SJSA1 (cell line): ENCODE measurements at regions not wholly inside any gene's neighbourhood (a gene's known extent, or its start where the extent isn't known, plus 50 kb on each side); places are given as distances from the start of the nearest gene placed in this dataset.
"Not testable (repeated sequence)": the region's sequence is repeated elsewhere in the genome, so short reads cannot be mapped to it uniquely, and the experiment has no call there.

Experiments
- DNase-seq, 2 experiments: peaks; one replicate each; pipeline ENCODE4 v3.0.0-alpha.2; 2015 to 2020; ENCODE audit warnings: low spot score in 2 of 2, low read depth in 1 of 2
- H3K27ac ChIP-seq: fragments of 250-450 bp; sonication (Bioruptor Pico); 2 replicates; pipeline ENCODE4 v1.5.1; 2020; ENCODE audit warnings: mild to moderate bottlenecking, moderate library complexity
- H3K27me3 ChIP-seq: fragments of 250-450 bp; sonication (Bioruptor Pico); replicated peaks from 2 replicates; pipeline ENCODE4 v1.5.1; 2020; ENCODE audit warnings: mild to moderate bottlenecking, moderate library complexity
- H3K36me3 ChIP-seq: fragments of 250-450 bp; sonication (Bioruptor Pico); 2 replicates; pipeline ENCODE4 v1.5.1; 2020; ENCODE audit warnings: mild to moderate bottlenecking
- H3K4me1 ChIP-seq: fragments of 250-450 bp; sonication (Bioruptor Pico); replicated peaks from 2 replicates; pipeline ENCODE4 v1.6.1; 2021; ENCODE audit warnings: mild to moderate bottlenecking
- H3K4me3 ChIP-seq: fragments of 250-450 bp; sonication (Bioruptor Pico); 2 replicates; pipeline ENCODE4 v1.5.1; 2020; ENCODE audit warnings: mild to moderate bottlenecking
- H3K9me3 ChIP-seq: fragments of 250-450 bp; sonication (Bioruptor Pico); replicated peaks from 2 replicates; pipeline ENCODE4 v1.5.1; 2020; ENCODE audit warnings: mild to moderate bottlenecking

GRCh38 chr2:210888035-210888434 lies 331.6 kb downstream of the CPS1 start:
- no peaks in the 10 kb centered on the region for H3K4me1 ChIP-seq
- no peak overlapping the region for H3K27ac ChIP-seq
- H3K27me3 ChIP-seq = no peaks in the 10 kb centered on the region
- H3K4me3 ChIP-seq = no peak overlapping the region
- H3K9me3 ChIP-seq = no peaks in the 10 kb centered on the region
- no peak for DNase-seq
- no peaks in the 10 kb centered on the region for H3K36me3 ChIP-seq

GRCh38 chr2:210895132-210895531 lies 338.7 kb downstream of the CPS1 start:
- Histone ChIP-seq H3K27ac (no peak overlapping the region), H3K4me3 (no peak overlapping the region), H3K27me3 (no peaks in the 10 kb centered on the region), H3K36me3 (no peaks in the 10 kb centered on the region), H3K4me1 (no peaks in the 10 kb centered on the region), H3K9me3 (no peaks in the 10 kb centered on the region)
- no peak for DNase-seq

- Histone ChIP-seq H3K4me3 (no peak overlapping the region), H3K27ac (no peak overlapping the region), H3K36me3 (no peaks in the 10 kb centered on the region), H3K4me1 (no peaks in the 10 kb centered on the region), H3K9me3 (no peaks in the 10 kb centered on the region), H3K27me3 (no peaks in the 10 kb centered on the region)
- peak in 1 of 2 experiments; percentile 4 for DNase-seq
Measured at GRCh38 chr2:210899131-210899530, 342.7 kb downstream of the CPS1 start.

GRCh38 chr2:210901326-210901725 lies 344.9 kb downstream of the CPS1 start:
- Histone ChIP-seq H3K36me3 (no peaks in the 10 kb centered on the region), H3K4me1 (no peaks in the 10 kb centered on the region), H3K4me3 (no peak overlapping the region), H3K27ac (no peak overlapping the region), H3K27me3 (no peaks in the 10 kb centered on the region), H3K9me3 (no peaks in the 10 kb centered on the region)
- no peak for DNase-seq

GRCh38 chr2:210912779-210913178 lies 356.4 kb downstream of the CPS1 start:
- H3K27ac ChIP-seq = no peak overlapping the region
- no peak overlapping the region for H3K4me3 ChIP-seq
- no peak for DNase-seq
- no peaks in the 10 kb centered on the region for H3K4me1 ChIP-seq
- H3K9me3 ChIP-seq = no peaks in the 10 kb centered on the region
- H3K27me3 ChIP-seq = no peaks in the 10 kb centered on the region
- H3K36me3 ChIP-seq = no peaks in the 10 kb centered on the region

GRCh38 chr2:210913461-210913860 lies 357.1 kb downstream of the CPS1 start:
- H3K4me3 ChIP-seq = no peak overlapping the region
- no peak for DNase-seq

GRCh38 chr2:210915912-210916311 lies 359.5 kb downstream of the CPS1 start:
- Histone ChIP-seq H3K9me3 (no peaks in the 10 kb centered on the region), H3K36me3 (no peaks in the 10 kb centered on the region), H3K4me3 (no peak overlapping the region), H3K27ac (no peak overlapping the region), H3K4me1 (no peaks in the 10 kb centered on the region), H3K27me3 (no peaks in the 10 kb centered on the region)
- no peak for DNase-seq

More at GRCh38 chr2:210913461-210913860, 357.1 kb downstream of the CPS1 start:
- no peaks in the 10 kb centered on the region for H3K9me3 ChIP-seq
- H3K27me3 ChIP-seq = no peaks in the 10 kb centered on the region
- no peaks in the 10 kb centered on the region for H3K4me1 ChIP-seq
- H3K27ac ChIP-seq = no peak overlapping the region
- no peaks in the 10 kb centered on the region for H3K36me3 ChIP-seq

GRCh38 chr2:210917465-210917864 lies 361.1 kb downstream of the CPS1 start:
- Histone ChIP-seq H3K4me1 (no peaks in the 10 kb centered on the region), H3K27me3 (no peaks in the 10 kb centered on the region), H3K27ac (no peak overlapping the region), H3K36me3 (no peaks in the 10 kb centered on the region), H3K4me3 (no peak overlapping the region), H3K9me3 (no peaks in the 10 kb centered on the region)
- no peak for DNase-seq

- H3K4me3 ChIP-seq = no peak overlapping the region
- H3K4me1 ChIP-seq = no peaks in the 10 kb centered on the region
- H3K9me3 ChIP-seq = no peaks in the 10 kb centered on the region
- no peaks in the 10 kb centered on the region for H3K36me3 ChIP-seq
- H3K27me3 ChIP-seq = no peaks in the 10 kb centered on the region
- no peak overlapping the region for H3K27ac ChIP-seq
- DNase-seq = no peak
Measured at GRCh38 chr2:210919128-210919527, 362.7 kb downstream of the CPS1 start.

- Histone ChIP-seq H3K9me3 (no peaks in the 10 kb centered on the region), H3K4me3 (no peak overlapping the region), H3K36me3 (no peaks in the 10 kb centered on the region), H3K4me1 (no peaks in the 10 kb centered on the region), H3K27me3 (no peaks in the 10 kb centered on the region), H3K27ac (no peak overlapping the region)
- DNase-seq = no peak
Measured at GRCh38 chr2:210922419-210922818, 366.0 kb downstream of the CPS1 start.

GRCh38 chr2:210928714-210929113 lies 372.3 kb downstream of the CPS1 start:
- no peak for DNase-seq
- Histone ChIP-seq H3K36me3 (no peaks in the 10 kb centered on the region), H3K27me3 (no peaks in the 10 kb centered on the region), H3K27ac (no peak overlapping the region), H3K4me1 (no peaks in the 10 kb centered on the region), H3K4me3 (no peak overlapping the region), H3K9me3 (no peaks in the 10 kb centered on the region)

- H3K27me3 ChIP-seq = no peaks in the 10 kb centered on the region
- no peak overlapping the region for H3K4me3 ChIP-seq
- DNase-seq = no peak
- H3K27ac ChIP-seq = no peak overlapping the region
- no peaks in the 10 kb centered on the region for H3K9me3 ChIP-seq
- no peaks in the 10 kb centered on the region for H3K36me3 ChIP-seq
- H3K4me1 ChIP-seq = no peaks in the 10 kb centered on the region
Measured at GRCh38 chr2:210938228-210938627, 381.8 kb downstream of the CPS1 start.

GRCh38 chr2:210946395-210946794 lies 390.0 kb downstream of the CPS1 start:
- H3K27me3 ChIP-seq = no peaks in the 10 kb centered on the region; the same call in 1 of the 2 replicates
- no peaks in the 10 kb centered on the region for H3K4me1 ChIP-seq
- DNase-seq = no peak
- no peaks in the 10 kb centered on the region for H3K36me3 ChIP-seq
- H3K4me3 ChIP-seq = no peak overlapping the region
- no peaks in the 10 kb centered on the region for H3K9me3 ChIP-seq
- no peak overlapping the region for H3K27ac ChIP-seq

- H3K27ac ChIP-seq, DNase-seq, H3K36me3 ChIP-seq, H3K4me3 ChIP-seq, H3K4me1 ChIP-seq, H3K9me3 ChIP-seq, H3K27me3 ChIP-seq: not testable (repeated sequence)
Measured at GRCh38 chr2:210950434-210951060, 394.1 kb downstream of the CPS1 start.

GRCh38 chr2:210954386-210954907 lies 398.0 kb downstream of the CPS1 start:
- no peaks in the 10 kb centered on the region for H3K4me1 ChIP-seq
- DNase-seq = no peak
- H3K9me3 ChIP-seq = no peaks in the 10 kb centered on the region
- no peaks in the 10 kb centered on the region for H3K36me3 ChIP-seq
- H3K27ac ChIP-seq = no peak overlapping the region
- no peaks in the 10 kb centered on the region for H3K27me3 ChIP-seq
- no peak overlapping the region for H3K4me3 ChIP-seq
